GM12878 (cell line): ENCODE measurements at regions not wholly inside any gene's neighbourhood (a gene's known extent, or its start where the extent isn't known, plus 50 kb on each side); places are given as distances from the start of the nearest gene placed in this dataset.
A peak's percentile ranks its signal among the peaks of the same experiment; 100 is the strongest.

ENCODE experiments used
- ATAC-seq: fragments of 200-7000 bp; cut with Tn5 transposase; 3 replicates; pipeline ENCODE4 v1.9.1; 2020; ENCODE audit warnings: mild to moderate bottlenecking, moderate library complexity
- BruUV-seq: library from RNA; stranded (reverse); fragments of 400-500 nt; replicated peaks from 2 replicates; lab custom pipeline; 2021; lab: Mats Ljungman, UMichigan
- CTCF ChIA-PET: fragments of 300-600 bp; sonication (Branson Sonifier 250); formaldehyde crosslinking; extraction: SDS; loops from one replicate; lab custom pipeline; 2021; ENCODE audit warnings: inconsistent platforms; lab: Yijun Ruan, JAX
- POLR2A ChIA-PET: fragments of 350-600 bp; formaldehyde crosslinking; extraction: SDS; loops from one replicate; lab custom pipeline; 2021; ENCODE audit warnings: inconsistent platforms; lab: Charles Lee
- RAD21 ChIA-PET: fragments of 300-600 bp; sonication (Branson Sonifier 250); formaldehyde crosslinking; loops from one replicate; lab custom pipeline; 2023; ENCODE audit warnings: antibody characterized with exemption; ENCODE audit not compliant: unreplicated experiment; lab: Charles Lee
- SMC1A ChIA-PET: fragments of 300-600 bp; sonication (Branson Sonifier 250); formaldehyde crosslinking; loops from one replicate; lab custom pipeline; 2023; ENCODE audit not compliant: unreplicated experiment, uncharacterized antibody; lab: Charles Lee
- DNase-seq: peaks from one replicate; pipeline ENCODE4 v3.0.0-alpha.2; 2011; ENCODE audit warnings: low read depth, low spot score
- FAIRE-seq: peaks from 3 replicates; lab custom pipeline; 2011; peaks lifted over from hg19 to GRCh38; lab: Jason Lieb, UNC
- H2AFZ ChIP-seq: 2 replicates; pipeline ENCODE4 v1.6.0; 2011; ENCODE audit warnings: low read depth, low read length, control low read depth; ENCODE audit not compliant: control insufficient read depth
- H3K27ac ChIP-seq: 2 replicates; pipeline ENCODE4 v1.5.1; 2011; ENCODE audit warnings: control low read depth; ENCODE audit not compliant: control insufficient read depth, insufficient read depth
- H3K27me3 ChIP-seq, 2 experiments: replicated peaks in 1 of 2; 2 replicates each; pipeline versions ENCODE4 v1.6.0 to v1.6.1; 2011; ENCODE audit warnings: low read length in 1 of 2; ENCODE audit not compliant: control insufficient read depth in 2 of 2, insufficient read depth in 2 of 2
- H3K36me3 ChIP-seq, 2 experiments: 2 replicates each; pipeline ENCODE4 v1.5.1; 2011; ENCODE audit warnings: low read length in 1 of 2; ENCODE audit not compliant: control insufficient read depth in 2 of 2, insufficient read depth in 2 of 2
- H3K4me1 ChIP-seq: 2 replicates; pipeline ENCODE4 v1.6.1; 2011; ENCODE audit warnings: mild to moderate bottlenecking, low read length, moderate library complexity, mixed read lengths; ENCODE audit not compliant: control insufficient read depth, insufficient read depth
- H3K4me2 ChIP-seq: 2 replicates; pipeline ENCODE4 v1.6.0; 2011; ENCODE audit warnings: control low read depth; ENCODE audit not compliant: control insufficient read depth, insufficient read depth
- H3K4me3 ChIP-seq: fragments of 200-600 bp; sonication (generic); 2 replicates; pipeline ENCODE4 v1.5.1; 2016
- H3K79me2 ChIP-seq: 2 replicates; pipeline ENCODE4 v1.6.0; 2011; ENCODE audit warnings: low read length; ENCODE audit not compliant: control insufficient read depth, insufficient read depth
- H3K9ac ChIP-seq: 2 replicates; pipeline ENCODE4 v1.8.0; 2011; ENCODE audit warnings: low read length, control low read depth, mixed read lengths; ENCODE audit not compliant: control insufficient read depth, insufficient read depth
- H3K9me3 ChIP-seq: replicated peaks from 3 replicates; pipeline ENCODE4 v1.5.1; 2011; ENCODE audit warnings: mild to moderate bottlenecking, low read length; ENCODE audit not compliant: control insufficient read depth, insufficient read depth
- H4K20me1 ChIP-seq: 2 replicates; pipeline ENCODE4 v1.6.0; 2011; ENCODE audit not compliant: control insufficient read depth, insufficient read depth
- ATF7 ChIP-seq: fragments of 450-650 bp; IDR thresholded peaks from 2 replicates; pipeline ENCODE4 v1.6.1; 2016; ENCODE audit warnings: low read depth, mild to moderate bottlenecking
- HDGF ChIP-seq: fragments of 450-650 bp; IDR thresholded peaks from 2 replicates; pipeline ENCODE4 v1.6.1; 2016; ENCODE audit warnings: antibody characterized with exemption
- IKZF1 ChIP-seq: fragments of 450-650 bp; conservative IDR thresholded peaks from 2 replicates; pipeline ENCODE4 v1.6.1; 2017; ENCODE audit warnings: antibody characterized with exemption, mild to moderate bottlenecking
- NR2F1 ChIP-seq: fragments of 450-650 bp; conservative IDR thresholded peaks from 2 replicates; pipeline ENCODE4 v1.6.1; 2017; ENCODE audit warnings: mild to moderate bottlenecking
- NRF1 ChIP-seq: conservative IDR thresholded peaks from 2 replicates; pipeline ENCODE4 v1.6.1; 2011; ENCODE audit warnings: mild to moderate bottlenecking, low read depth, low read length, improper control_type of control experiment
- RAD21 ChIP-seq: IDR thresholded peaks from 2 replicates; pipeline ENCODE4 v1.6.1; 2011; ENCODE audit warnings: mild to moderate bottlenecking, low read depth, low read length, moderate library complexity; ENCODE audit not compliant: insufficient read depth
- RBBP5 ChIP-seq: fragments of 200-600 bp; sonication (generic); conservative IDR thresholded peaks from 2 replicates; pipeline ENCODE4 v1.6.1; 2016
- TCF7 ChIP-seq: IDR thresholded peaks from 2 replicates; pipeline ENCODE4 v1.6.1; 2014; ENCODE audit warnings: antibody characterized with exemption, borderline replicate concordance
- WGBS: methylation state at CpG from one replicate; pipeline ENCODE4 v1.1.6; 2016; ENCODE audit warnings: low lambda C conversion rate; ENCODE audit not compliant: insufficient replicate concordance, insufficient coverage; ENCODE audit errors: missing lambda C conversion rate; 5-methylcytosine and 5-hydroxymethylcytosine counted together
- in situ Hi-C: fragments of 300-500 bp; cut with MboI; formaldehyde crosslinking; loops from 9 replicates; pipeline ENCODE4 v1.14.3; 2018; ENCODE audit warnings: mixed read lengths
- intact Hi-C: fragments of 100-400 bp; cut with micrococcal nuclease; formaldehyde crosslinking; loops from one replicate; pipeline ENCODE4 v1.14.2; 2022; ENCODE audit not compliant: unreplicated experiment
- TF ChIP-seq, protein P1 (sequence below), 3 experiments: IDR thresholded peaks in 2 of 3; conservative IDR thresholded peaks in 1 of 3; 2 replicates each; pipeline ENCODE4 v1.5.1; 2011; ENCODE audit warnings: low read depth in 3 of 3, low read length in 3 of 3, mild to moderate bottlenecking in 3 of 3, control low read depth in 2 of 3, moderate library complexity in 2 of 3, inconsistent platforms in 1 of 3, mixed read lengths in 1 of 3; ENCODE audit not compliant: control insufficient read depth in 2 of 3, insufficient read depth in 1 of 3; ENCODE audit errors: extremely low read depth in 1 of 3
- TF ChIP-seq, protein P2 (sequence below): IDR thresholded peaks from 2 replicates; pipeline ENCODE4 v1.6.1; 2012; ENCODE audit warnings: low read length, inconsistent platforms

GRCh38 chr2:56540916-56541315, 357.1 kb downstream of the CCDC85A start:
- no peak for FAIRE-seq
- 13% methylated on average over 4 of the region's 4 CpGs for whole genome bisulfite sequencing
- intact Hi-C loops = no loop called here

DNA sequence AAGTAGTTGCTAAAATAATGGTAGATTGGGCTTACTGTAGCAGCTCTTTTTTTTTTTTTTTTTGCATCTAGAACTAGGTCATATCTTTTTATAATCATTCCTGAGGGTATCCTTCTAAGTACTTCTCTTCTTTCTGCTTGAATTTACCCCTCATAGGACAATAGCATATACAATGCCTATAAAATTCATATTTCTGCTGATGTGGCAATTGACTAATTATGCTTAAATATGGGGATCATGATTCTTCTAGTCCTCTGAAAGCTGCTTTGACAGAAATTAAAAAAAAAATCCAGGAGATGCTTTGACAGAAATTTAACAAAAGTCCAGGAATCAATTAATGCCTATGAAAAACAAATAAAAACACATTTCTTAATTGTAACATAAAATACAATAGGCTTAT, 358.4 kb downstream of the CCDC85A start:
- POLR2A ChIA-PET = no interaction called here
- H3K9me3 ChIP-seq = no peaks in the 10 kb centered on the region
- intact Hi-C loops (no loop called here), in situ Hi-C loops (no loop called here)
- FAIRE-seq = no peak
- CTCF ChIA-PET = interaction anchor here (0.7 kb wide), 1 partner anchor 24 kb away, joined by 4 read pairs; no protein-coding TSS in a partner anchor
- no peak overlapping the region for H3K9ac ChIP-seq
- TF ChIP-seq ATF7 (no peak), HDGF (no peak), RAD21 (no peak), RBBP5 (no peak), NR2F1 (no peak), TCF7 (no peak), IKZF1 (no peak)
- TF ChIP-seq, protein P1, sequence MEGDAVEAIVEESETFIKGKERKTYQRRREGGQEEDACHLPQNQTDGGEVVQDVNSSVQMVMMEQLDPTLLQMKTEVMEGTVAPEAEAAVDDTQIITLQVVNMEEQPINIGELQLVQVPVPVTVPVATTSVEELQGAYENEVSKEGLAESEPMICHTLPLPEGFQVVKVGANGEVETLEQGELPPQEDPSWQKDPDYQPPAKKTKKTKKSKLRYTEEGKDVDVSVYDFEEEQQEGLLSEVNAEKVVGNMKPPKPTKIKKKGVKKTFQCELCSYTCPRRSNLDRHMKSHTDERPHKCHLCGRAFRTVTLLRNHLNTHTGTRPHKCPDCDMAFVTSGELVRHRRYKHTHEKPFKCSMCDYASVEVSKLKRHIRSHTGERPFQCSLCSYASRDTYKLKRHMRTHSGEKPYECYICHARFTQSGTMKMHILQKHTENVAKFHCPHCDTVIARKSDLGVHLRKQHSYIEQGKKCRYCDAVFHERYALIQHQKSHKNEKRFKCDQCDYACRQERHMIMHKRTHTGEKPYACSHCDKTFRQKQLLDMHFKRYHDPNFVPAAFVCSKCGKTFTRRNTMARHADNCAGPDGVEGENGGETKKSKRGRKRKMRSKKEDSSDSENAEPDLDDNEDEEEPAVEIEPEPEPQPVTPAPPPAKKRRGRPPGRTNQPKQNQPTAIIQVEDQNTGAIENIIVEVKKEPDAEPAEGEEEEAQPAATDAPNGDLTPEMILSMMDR (IDR thresholded peaks at IDR 0.05 in 2 of 3, conservative IDR thresholded peaks at IDR 0.05 in 1 of 3; ENCODE audit: control insufficient read depth in 2 of 3, extremely low read depth in 1 of 3, insufficient read depth in 1 of 3, low read depth in 3 of 3, low read length in 3 of 3) = no peak
- TF ChIP-seq, protein P2, sequence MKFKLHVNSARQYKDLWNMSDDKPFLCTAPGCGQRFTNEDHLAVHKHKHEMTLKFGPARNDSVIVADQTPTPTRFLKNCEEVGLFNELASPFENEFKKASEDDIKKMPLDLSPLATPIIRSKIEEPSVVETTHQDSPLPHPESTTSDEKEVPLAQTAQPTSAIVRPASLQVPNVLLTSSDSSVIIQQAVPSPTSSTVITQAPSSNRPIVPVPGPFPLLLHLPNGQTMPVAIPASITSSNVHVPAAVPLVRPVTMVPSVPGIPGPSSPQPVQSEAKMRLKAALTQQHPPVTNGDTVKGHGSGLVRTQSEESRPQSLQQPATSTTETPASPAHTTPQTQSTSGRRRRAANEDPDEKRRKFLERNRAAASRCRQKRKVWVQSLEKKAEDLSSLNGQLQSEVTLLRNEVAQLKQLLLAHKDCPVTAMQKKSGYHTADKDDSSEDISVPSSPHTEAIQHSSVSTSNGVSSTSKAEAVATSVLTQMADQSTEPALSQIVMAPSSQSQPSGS = no peak
- no peak for ATAC-seq
- H2AFZ ChIP-seq = no peak overlapping the region
- H3K27me3 ChIP-seq = no peaks in the 10 kb centered on the region
- no peaks in the 10 kb centered on the region for H4K20me1 ChIP-seq
- no peak overlapping the region for H3K4me3 ChIP-seq
- H3K4me1 ChIP-seq = no peaks in the 10 kb centered on the region
- H3K27ac ChIP-seq = no peak overlapping the region
- no peaks in the 10 kb centered on the region for H3K79me2 ChIP-seq
- SMC1A ChIA-PET = no interaction called here
- no peak overlapping the region for H3K4me2 ChIP-seq
- RAD21 ChIA-PET = no interaction called here
- H3K36me3 ChIP-seq = no peaks in the 10 kb centered on the region
- BruUV-seq = no TSS peak
- DNase-seq = no peak

More at GRCh38 chr2:56540916-56541315, 357.1 kb downstream of the CCDC85A start:
- no peak for TF ChIP-seq NRF1
- TF ChIP-seq RAD21 = peak; percentile 13; the same call in 1 of the 2 replicates
- no peaks in the 10 kb centered on the region for H3K36me3 ChIP-seq
- in situ Hi-C loops = no loop called here
- no peaks in the 10 kb centered on the region for H3K9me3 ChIP-seq
- no peaks in the 10 kb centered on the region for H3K27me3 ChIP-seq
- ChIA-PET SMC1A (no interaction called here), POLR2A (no interaction called here), CTCF (no interaction called here), RAD21 (no interaction called here)
- no TSS peak for BruUV-seq
- no peak overlapping the region for H3K4me2 ChIP-seq
- ATAC-seq = no peak
- H3K27ac ChIP-seq = no peak overlapping the region
- H4K20me1 ChIP-seq = no peaks in the 10 kb centered on the region
- H3K4me1 ChIP-seq = no peaks in the 10 kb centered on the region
- no peaks in the 10 kb centered on the region for H3K79me2 ChIP-seq
- no peak for DNase-seq
- H2AFZ ChIP-seq = no peak overlapping the region
- H3K9ac ChIP-seq = no peak overlapping the region
- no peak overlapping the region for H3K4me3 ChIP-seq
